Pancreas (tissue), 10 donors: ENCODE measurements at regions not wholly inside any gene's neighbourhood (a gene's known extent, or its start where the extent isn't known, plus 50 kb on each side); places are given as distances from the start of the nearest gene placed in this dataset.

Source experiments
- ATAC-seq, 4 donors: fragments of 200-7000 bp; cut with Tn5 transposase; one replicate each; pipeline versions ENCODE4 v1.8.0 to v1.9.1; 2020; ENCODE audit warnings: mild to moderate bottlenecking in 4 of 4, moderate library complexity in 4 of 4
- DNase-seq, 6 donors: peaks; one replicate each; pipeline ENCODE4 v3.0.0-alpha.2; 2020
- FAIRE-seq: peaks from 2 replicates; lab custom pipeline; 2012; peaks lifted over from hg19 to GRCh38; lab: Jason Lieb, UNC
- H3K27ac ChIP-seq, 4 donors: fragments of 200-600 bp; sonication (generic); 1 replicate in 3 of 4; 2 replicates in 1 of 4; pipeline versions ENCODE4 v1.5.0 to v1.8.0; 2020
- H3K27me3 ChIP-seq, 4 donors: fragments of 200-600 bp; one replicate each; pipeline ENCODE4 v1.8.0; 2021
- H3K36me3 ChIP-seq, 3 donors: fragments of 200-600 bp; sonication (generic) in 1 of 3; one replicate each; pipeline versions ENCODE4 v1.5.0 to v1.8.0; 2020 to 2021
- H3K4me1 ChIP-seq, 3 donors: fragments of 200-600 bp; one replicate each; pipeline ENCODE4 v1.8.0; 2021
- H3K4me3 ChIP-seq, 4 donors: fragments of 200-600 bp; sonication (generic) in 2 of 4; one replicate each; pipeline versions ENCODE4 v1.5.0 to v1.8.0; 2020 to 2021
- H3K9me3 ChIP-seq, 4 donors: fragments of 200-600 bp; one replicate each; pipeline ENCODE4 v1.8.0; 2021
- CTCF ChIP-seq, 4 donors: fragments of 200-600 bp; sonication (generic) in 3 of 4; IDR thresholded peaks; one replicate each; pipeline versions ENCODE4 v1.5.0 to v1.8.0; 2021; ENCODE audit warnings: antibody characterized with exemption in 4 of 4
- WGBS, 2 donors: extraction: QIAGEN DNeasy Blood & Tissue Kit; methylation state at CpG; one replicate each; pipeline ENCODE4 v1.1.7; 2013; 5-methylcytosine and 5-hydroxymethylcytosine counted together
- intact Hi-C, 3 donors: fragments of 100-400 bp; cut with DNase I; formaldehyde crosslinking; loops; one replicate each; pipeline versions ENCODE4 v1.11.1 to v1.14.2; 2022
- donor health status: healthy with polysubstance abuse.
- donor health status: DM: no; HTN: no; CAD: no; lungs with moderate emphysema.
- donor health status: DM: no; HTN: no; CAD: no.
- donor health status: control.
- donor health status: control.
- donor health status: Bipolar disorder and iron deficiency.
- donor health status: DM: yes; HTN: yes; CAD: no.
- donor health status: DM: no; HTN: no; CAD: no.
- donor health status: DM: no; HTN: no; CAD: no.
- donor health status: DM: yes; HTN: yes; CAD: no.

- Histone ChIP-seq H3K27ac (no peak overlapping the region), H3K9me3 (no peaks in the 10 kb centered on the region), H3K4me3 (no peak overlapping the region), H3K27me3 (no peaks in the 10 kb centered on the region), H3K4me1 (no peaks in the 10 kb centered on the region), H3K36me3 (no peaks in the 10 kb centered on the region)
- TF ChIP-seq CTCF (IDR thresholded peaks at IDR 0.05), result no peak
- FAIRE-seq (no peak), DNase-seq (no peak), ATAC-seq (no peak)
- intact Hi-C loops, result no loop called here
- 70 to 77% methylated on average over 15 of the region's 15 CpGs for WGBS, 2 donors
Observed at GRCh38 chr5:61697809-61698558, 365.9 kb downstream of the ZSWIM6 start.

- Histone ChIP-seq H3K4me3 (no peak overlapping the region), H3K27me3 (no peaks in the 10 kb centered on the region), H3K4me1 (no peaks in the 10 kb centered on the region), H3K9me3 (no peaks in the 10 kb centered on the region), H3K27ac (no peak overlapping the region), H3K36me3 (no peaks in the 10 kb centered on the region)
- intact Hi-C loops, result no loop called here
- FAIRE-seq (no peak), ATAC-seq (no peak), DNase-seq (no peak)
- 77 to 83% methylated on average over 4 of the region's 4 CpGs for WGBS, 2 donors
- TF ChIP-seq CTCF (IDR thresholded peaks at IDR 0.05), result no peak
Observed at GRCh38 chr5:61701877-61702602, 370.0 kb downstream of the ZSWIM6 start.

- no peak for FAIRE-seq
- no peak for DNase-seq
- ATAC-seq, result no peak
Observed at GRCh38 chr5:61702784-61703183, 370.7 kb downstream of the ZSWIM6 start.

GRCh38 chr5:61704289-61704688, 372.2 kb downstream of the ZSWIM6 start:
- DNase-seq (no peak), FAIRE-seq (no peak), ATAC-seq (no peak)
- Histone ChIP-seq H3K36me3 (no peaks in the 10 kb centered on the region), H3K27me3 (no peaks in the 10 kb centered on the region), H3K4me3 (no peak overlapping the region), H3K27ac (no peak overlapping the region), H3K4me1 (no peaks in the 10 kb centered on the region), H3K9me3 (no peaks in the 10 kb centered on the region)
- intact Hi-C loops, result no loop called here
- 70 to 75% methylated on average over 3 of the region's 3 CpGs for WGBS, 2 donors
- no peak for TF ChIP-seq CTCF (IDR thresholded peaks at IDR 0.05)

More at GRCh38 chr5:61702784-61703183, 370.7 kb downstream of the ZSWIM6 start:
- Histone ChIP-seq H3K27ac (no peak overlapping the region), H3K4me1 (no peaks in the 10 kb centered on the region), H3K4me3 (no peak overlapping the region), H3K27me3 (no peaks in the 10 kb centered on the region), H3K36me3 (no peaks in the 10 kb centered on the region), H3K9me3 (no peaks in the 10 kb centered on the region)
- no peak for TF ChIP-seq CTCF (IDR thresholded peaks at IDR 0.05)
- WGBS, 2 donors, result 64 to 77% methylated on average over 2 of the region's 2 CpGs
- intact Hi-C loops, result no loop called here

- Histone ChIP-seq H3K4me3 (no peak overlapping the region), H3K27ac (no peak overlapping the region), H3K36me3 (no peaks in the 10 kb centered on the region), H3K4me1 (no peaks in the 10 kb centered on the region), H3K27me3 (no peaks in the 10 kb centered on the region), H3K9me3 (no peaks in the 10 kb centered on the region)
- no peak for DNase-seq
- ATAC-seq, result no peak
- TF ChIP-seq CTCF (IDR thresholded peaks at IDR 0.05), result no peak
- WGBS, 2 donors, result 83 to 86% methylated on average over 2 of the region's 2 CpGs
- FAIRE-seq, result no peak
- intact Hi-C loops, result no loop called here
Observed at GRCh38 chr5:61706751-61707150, 374.7 kb downstream of the ZSWIM6 start.
